ENCODE measurements at regions not wholly inside any gene's neighbourhood (a gene's known extent, or its start where the extent isn't known, plus 50 kb on each side); places are given as distances from the start of the nearest gene placed in this dataset.

DNA sequence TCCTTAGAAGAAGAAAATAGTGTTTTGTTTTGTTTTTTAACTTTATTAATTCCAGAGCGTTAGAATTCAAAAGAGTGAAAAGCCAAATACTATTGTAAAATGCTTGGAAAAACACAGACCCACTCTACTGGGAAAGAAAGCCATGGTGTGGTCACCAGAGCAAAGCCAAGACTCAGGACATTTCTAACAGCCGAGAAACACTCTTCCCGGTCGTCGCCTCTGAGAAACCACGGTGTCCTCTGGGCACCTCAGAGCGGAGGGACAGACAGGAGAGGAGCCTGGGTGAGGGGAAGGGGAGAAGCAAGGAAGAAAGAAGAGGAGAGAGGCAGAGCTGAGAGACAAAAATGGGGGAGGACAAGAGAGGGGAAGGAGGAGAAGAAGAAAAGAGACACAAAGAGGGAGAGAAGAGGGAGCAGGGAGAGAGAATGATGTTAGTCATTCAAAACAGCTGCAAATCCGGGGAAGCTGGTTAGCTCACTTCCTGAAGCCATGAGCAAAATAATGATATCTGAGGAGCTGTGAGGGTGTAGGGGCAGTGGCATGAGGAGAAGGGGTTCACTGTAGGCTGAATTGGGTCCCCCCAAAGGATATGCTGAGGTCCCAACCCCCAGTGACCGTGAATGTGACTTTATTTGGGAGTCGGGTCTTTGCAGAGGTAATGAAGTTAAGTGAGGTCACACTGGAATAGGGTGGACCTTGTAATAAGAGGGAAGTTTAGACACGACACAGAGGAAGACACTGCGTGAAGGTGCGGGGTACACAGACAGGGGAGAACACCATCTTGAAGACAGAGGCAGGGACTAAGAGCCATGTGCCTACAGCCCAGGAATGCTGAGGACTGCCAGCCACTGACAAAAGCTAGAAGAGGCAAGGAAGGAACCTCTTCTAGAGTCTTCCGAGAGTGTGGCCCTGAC lies 58.2 kb upstream of the DMRTB1 start:
- TF ChIP-seq EZH2phosphoT487 (IDR thresholded peaks at IDR 0.05) (no peak), CTCF (IDR thresholded peaks at IDR 0.05) (no peak)
- H3K27ac Mint-ChIP-seq: no peak overlapping the region
- H2AFZ ChIP-seq (replicated peaks): peak overlapping the region; percentile 9

GRCh38 chr1:53401813-53402745 lies 57.1 kb upstream of the DMRTB1 start:
- Histone ChIP-seq H3K4me1 (peaks cover 1% of the 10 kb centered on the region), H3K79me2 (ENCODE audit: low read depth) (no peaks in the 10 kb centered on the region), H2AFZ (replicated peaks) (no peak overlapping the region), H3K4me3 (no peak overlapping the region), H3K27me3 (no peaks in the 10 kb centered on the region), H3K9ac (no peak overlapping the region), H3K4me2 (no peak overlapping the region), H3K36me3 (no peaks in the 10 kb centered on the region), H4K20me1 (ENCODE audit: low read depth) (no peaks in the 10 kb centered on the region), H3F3A (ENCODE audit: low read depth) (no peaks in the 10 kb centered on the region), H3K27ac (no peak overlapping the region), H3K9me3 (ENCODE audit: low read depth) (no peaks in the 10 kb centered on the region)
- H3K27ac Mint-ChIP-seq: no peak overlapping the region
- no peak for DNase-seq (ENCODE audit: low spot score)
- peaks cover 15% of the 10 kb centered on the region for H3K4me1 Mint-ChIP-seq
- no peaks in the 10 kb centered on the region for H3K36me3 Mint-ChIP-seq
- no peaks in the 10 kb centered on the region for H3K9me3 Mint-ChIP-seq
- peaks cover 8% of the 10 kb centered on the region for H3K27me3 Mint-ChIP-seq (ENCODE audit: insufficient read depth, low read depth)
- TF ChIP-seq EZH2phosphoT487 (IDR thresholded peaks at IDR 0.05) (no peak), EZH2 (IDR thresholded peaks at IDR 0.05) (no peak), CTCF (IDR thresholded peaks at IDR 0.05) (no peak)
- H3K4me3 Mint-ChIP-seq: no peak overlapping the region

More for the DNA sequence above, 58.2 kb upstream of the DMRTB1 start:
- no peaks in the 10 kb centered on the region for H3K9me3 ChIP-seq (ENCODE audit: low read depth)
- H3K4me3 ChIP-seq: no peak overlapping the region
- Mint-ChIP-seq H3K27me3 (ENCODE audit: insufficient read depth, low read depth) (peaks cover 5% of the 10 kb centered on the region), H3K36me3 (no peaks in the 10 kb centered on the region), H3K4me3 (no peak overlapping the region), H3K4me1 (peaks cover 26% of the 10 kb centered on the region), H3K9me3 (no peaks in the 10 kb centered on the region)
- no peak overlapping the region for H3K4me2 ChIP-seq
- no peaks in the 10 kb centered on the region for H3F3A ChIP-seq (ENCODE audit: low read depth)
- peaks cover 10% of the 10 kb centered on the region for H3K4me1 ChIP-seq
- no peak for DNase-seq (ENCODE audit: low spot score)
- no peaks in the 10 kb centered on the region for H3K27me3 ChIP-seq
- H3K36me3 ChIP-seq: no peaks in the 10 kb centered on the region
- H3K79me2 ChIP-seq (ENCODE audit: low read depth): no peaks in the 10 kb centered on the region
- no peaks in the 10 kb centered on the region for H4K20me1 ChIP-seq (ENCODE audit: low read depth)
- H3K9ac ChIP-seq: no peak overlapping the region
- H3K27ac ChIP-seq: no peak overlapping the region

- no peaks in the 10 kb centered on the region for H3K9me3 Mint-ChIP-seq
- peaks cover 8% of the 10 kb centered on the region for H3K27me3 Mint-ChIP-seq (ENCODE audit: insufficient read depth, low read depth)
- Histone ChIP-seq H3K9ac (no peak overlapping the region), H3K9me3 (ENCODE audit: low read depth) (no peaks in the 10 kb centered on the region), H3K4me1 (no peaks in the 10 kb centered on the region), H2AFZ (replicated peaks) (no peak overlapping the region), H3K4me3 (no peak overlapping the region), H3K4me2 (no peak overlapping the region), H3K36me3 (no peaks in the 10 kb centered on the region), H3K79me2 (ENCODE audit: low read depth) (no peaks in the 10 kb centered on the region), H4K20me1 (ENCODE audit: low read depth) (no peaks in the 10 kb centered on the region), H3F3A (ENCODE audit: low read depth) (no peaks in the 10 kb centered on the region), H3K27ac (no peak overlapping the region), H3K27me3 (no peaks in the 10 kb centered on the region)
- H3K36me3 Mint-ChIP-seq: no peaks in the 10 kb centered on the region
- H3K4me3 Mint-ChIP-seq: peak overlapping the region; percentile 26
- peaks cover 7% of the 10 kb centered on the region for H3K4me1 Mint-ChIP-seq
- no peak for DNase-seq (ENCODE audit: low spot score)
- H3K27ac Mint-ChIP-seq: no peak overlapping the region
- no peak for TF ChIP-seq EZH2phosphoT487 (IDR thresholded peaks at IDR 0.05)
- TF ChIP-seq EZH2 (IDR thresholded peaks at IDR 0.05): no peak
- TF ChIP-seq CTCF (IDR thresholded peaks at IDR 0.05): no peak
Observed at GRCh38 chr1:53402891-53403655, 56.1 kb upstream of the DMRTB1 start.

Data from neural progenitor cell (in vitro differentiated cells).